ENCODE measurements at regions not wholly inside any gene's neighbourhood (a gene's known extent, or its start where the extent isn't known, plus 50 kb on each side); places are given as distances from the start of the nearest gene placed in this dataset.

DNA sequence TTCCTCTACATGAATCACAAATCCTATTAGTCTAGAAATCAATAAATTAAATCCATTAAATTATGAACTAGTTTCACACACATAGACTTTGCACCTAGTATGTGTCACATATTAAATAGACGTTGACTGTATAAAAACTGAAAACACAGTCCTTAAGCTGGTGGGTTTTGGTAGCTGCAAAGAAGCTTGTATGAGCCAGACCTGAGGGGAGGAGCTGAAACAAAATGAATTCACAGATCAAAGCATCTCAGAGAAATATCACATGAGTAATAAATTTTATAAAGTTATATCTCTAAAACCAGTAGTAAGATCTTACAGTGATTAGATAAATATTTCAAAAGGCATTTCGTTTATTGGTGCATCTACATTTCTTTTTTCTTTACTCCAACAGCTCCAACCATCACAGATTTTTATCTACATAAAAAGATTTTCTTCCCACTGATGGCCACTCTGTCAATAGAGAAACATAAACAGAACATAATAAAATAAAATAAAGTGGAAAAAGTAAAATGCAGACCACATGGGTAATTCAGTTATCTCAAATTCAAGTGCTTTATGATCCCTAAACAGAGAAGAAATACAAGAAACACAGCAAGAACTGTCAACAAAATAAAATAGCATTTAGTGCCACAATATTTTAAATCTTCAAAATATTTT is 420.0 kb upstream of the CYRIA start:
- no peak for TF ChIP-seq CTCF (IDR thresholded peaks at IDR 0.05)
- TF ChIP-seq POLR2AphosphoS5 (IDR thresholded peaks at IDR 0.05; ENCODE audit: insufficient read depth in 1 of 2, low read depth in 1 of 2): no peak
- TF ChIP-seq POLR2A (IDR thresholded peaks at IDR 0.05): no peak
